Gastroesophageal sphincter (tissue), 4 donors: ENCODE measurements at regions not wholly inside any gene's neighbourhood (a gene's known extent, or its start where the extent isn't known, plus 50 kb on each side); places are given as distances from the start of the nearest gene placed in this dataset.

ENCODE experiments used
- ATAC-seq: fragments of 150-250 bp; one replicate; pipeline ENCODE4 v1.9.1; 2016; ENCODE audit warnings: mild to moderate bottlenecking, moderate library complexity
- H3K27ac ChIP-seq, 4 donors: fragments of 200-600 bp; sonication (generic) in 3 of 4; 1 replicate in 3 of 4; 2 replicates in 1 of 4; pipeline ENCODE4 v1.5.1; 2016 to 2019
- H3K27me3 ChIP-seq: fragments of 200-600 bp; sonication (generic); one replicate; pipeline ENCODE4 v1.5.1; 2019
- H3K36me3 ChIP-seq, 2 donors: fragments of 200-600 bp; sonication (generic); one replicate each; pipeline ENCODE4 v1.5.1; 2019; ENCODE audit warnings: control low read depth in 1 of 2
- H3K4me1 ChIP-seq, 3 donors: fragments of 200-600 bp; sonication (generic); 1 replicate in 2 of 3; 2 replicates in 1 of 3; pipeline ENCODE4 v1.5.1; 2016 to 2019; ENCODE audit warnings: control low read depth in 2 of 3
- H3K4me3 ChIP-seq, 2 donors: fragments of 200-600 bp; sonication (generic); one replicate each; pipeline ENCODE4 v1.5.1; 2019; ENCODE audit warnings: mild to moderate bottlenecking in 1 of 2, moderate library complexity in 1 of 2
- H3K9me3 ChIP-seq, 3 donors: fragments of 200-600 bp; sonication (generic); one replicate each; pipeline ENCODE4 v1.5.1; 2017 to 2019; ENCODE audit warnings: control low read depth in 2 of 3
- EP300 ChIP-seq: sonication (generic); formaldehyde crosslinking; IDR thresholded peaks from one replicate; pipeline ENCODE4 v1.6.1; 2017; ENCODE audit warnings: antibody characterized with exemption, mild to moderate bottlenecking
- POLR2A ChIP-seq, 2 donors: fragments of 450-650 bp; IDR thresholded peaks; one replicate each; pipeline ENCODE4 v1.6.1; 2017; ENCODE audit warnings: antibody characterized with exemption in 2 of 2, mild to moderate bottlenecking in 2 of 2, moderate library complexity in 1 of 2
- POLR2AphosphoS5 ChIP-seq: sonication (generic); formaldehyde crosslinking; IDR thresholded peaks from one replicate; pipeline ENCODE4 v1.6.1; 2017; ENCODE audit warnings: antibody characterized with exemption
- WGBS, 2 donors: methylation state at CpG; one replicate each; pipeline ENCODE4 v1.1.5; 2018; ENCODE audit warnings: low coverage in 1 of 2; 5-methylcytosine and 5-hydroxymethylcytosine counted together
- TF ChIP-seq, protein P1 (sequence below), 4 experiments: fragments of 200-600 bp in 2 of 4; fragments of 450-650 bp in 2 of 4; sonication (generic) in 1 of 4; IDR thresholded peaks; one replicate each; pipeline ENCODE4 v1.5.1; 2017 to 2019; ENCODE audit warnings: antibody characterized with exemption in 4 of 4, mild to moderate bottlenecking in 2 of 4, moderate library complexity in 2 of 4

DNA sequence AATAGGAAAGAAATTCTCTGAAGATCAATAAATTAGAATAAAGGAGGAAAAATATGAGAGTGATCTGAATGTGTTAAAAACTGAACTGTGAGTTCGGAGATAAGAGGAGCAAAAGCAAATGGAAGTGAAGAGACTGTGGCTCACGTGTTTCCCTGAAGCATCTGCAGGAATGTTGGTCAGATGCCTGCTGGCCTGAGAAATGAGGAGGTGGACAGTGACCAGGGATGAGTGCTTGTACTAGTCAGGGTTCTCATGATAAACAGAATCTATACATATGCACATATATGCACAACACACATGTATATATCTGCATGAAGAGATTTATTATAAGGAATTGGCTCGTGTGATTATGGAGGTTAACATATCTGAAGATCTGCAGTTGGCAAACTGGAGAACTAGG, 103.4 kb upstream of the TIAM1 start:
- 25 to 37% methylated on average over 3 of the region's 3 CpGs for WGBS, 2 donors
- Histone ChIP-seq H3K27me3 (no peaks in the 10 kb centered on the region), H3K4me3 (no peak overlapping the region), H3K36me3 (no peaks in the 10 kb centered on the region), H3K4me1 (no peaks in the 10 kb centered on the region), H3K27ac (no peak overlapping the region), H3K9me3 (no peaks in the 10 kb centered on the region)
- no peak for TF ChIP-seq POLR2AphosphoS5
- no peak for TF ChIP-seq POLR2A (IDR thresholded peaks at IDR 0.05)
- no peak for TF ChIP-seq EP300
- TF ChIP-seq, protein P1, sequence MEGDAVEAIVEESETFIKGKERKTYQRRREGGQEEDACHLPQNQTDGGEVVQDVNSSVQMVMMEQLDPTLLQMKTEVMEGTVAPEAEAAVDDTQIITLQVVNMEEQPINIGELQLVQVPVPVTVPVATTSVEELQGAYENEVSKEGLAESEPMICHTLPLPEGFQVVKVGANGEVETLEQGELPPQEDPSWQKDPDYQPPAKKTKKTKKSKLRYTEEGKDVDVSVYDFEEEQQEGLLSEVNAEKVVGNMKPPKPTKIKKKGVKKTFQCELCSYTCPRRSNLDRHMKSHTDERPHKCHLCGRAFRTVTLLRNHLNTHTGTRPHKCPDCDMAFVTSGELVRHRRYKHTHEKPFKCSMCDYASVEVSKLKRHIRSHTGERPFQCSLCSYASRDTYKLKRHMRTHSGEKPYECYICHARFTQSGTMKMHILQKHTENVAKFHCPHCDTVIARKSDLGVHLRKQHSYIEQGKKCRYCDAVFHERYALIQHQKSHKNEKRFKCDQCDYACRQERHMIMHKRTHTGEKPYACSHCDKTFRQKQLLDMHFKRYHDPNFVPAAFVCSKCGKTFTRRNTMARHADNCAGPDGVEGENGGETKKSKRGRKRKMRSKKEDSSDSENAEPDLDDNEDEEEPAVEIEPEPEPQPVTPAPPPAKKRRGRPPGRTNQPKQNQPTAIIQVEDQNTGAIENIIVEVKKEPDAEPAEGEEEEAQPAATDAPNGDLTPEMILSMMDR (IDR thresholded peaks at IDR 0.05) = no peak
- ATAC-seq = peak; percentile 34

DNA sequence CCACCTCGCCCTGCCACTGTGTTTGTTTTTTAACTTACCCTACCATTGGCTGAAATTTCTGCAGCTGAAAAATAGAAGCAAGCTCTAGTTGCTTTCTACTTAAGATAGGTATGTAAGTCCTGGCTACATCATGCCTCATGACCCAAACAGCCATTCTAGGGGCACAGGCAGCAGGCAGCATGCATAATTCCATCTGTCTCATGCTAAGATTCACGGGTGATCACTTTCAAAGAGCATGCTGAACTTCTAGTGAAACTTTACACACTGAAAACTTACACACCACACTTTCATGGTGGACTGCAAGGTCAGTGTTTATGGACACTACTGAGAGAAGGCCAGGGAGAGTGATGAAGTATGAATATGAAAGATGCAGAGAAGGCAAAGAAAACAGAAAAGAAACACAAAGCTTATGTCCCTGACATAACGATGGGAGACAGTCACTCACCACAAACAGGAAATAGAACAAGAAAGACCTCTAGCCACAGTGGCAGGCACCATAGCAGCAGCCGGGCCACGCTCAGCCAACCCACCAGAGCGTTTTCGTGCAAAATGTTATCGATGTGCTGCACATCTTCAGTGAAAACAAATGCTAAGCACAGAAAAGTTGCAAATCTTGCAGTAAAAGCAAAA, 102.3 kb upstream of the TIAM1 start:
- no peak for ATAC-seq
- H3K4me3 ChIP-seq = no peak overlapping the region
- no peak for TF ChIP-seq POLR2AphosphoS5
- peaks cover 0 to 5% (median 0%) of the 10 kb centered on the region in 3 donors for H3K9me3 ChIP-seq
- 50 to 83% methylated on average over 7 of the region's 8 CpGs for WGBS, 2 donors
- no peaks in the 10 kb centered on the region for H3K36me3 ChIP-seq
- no peaks in the 10 kb centered on the region for H3K4me1 ChIP-seq
- H3K27ac ChIP-seq = no peak overlapping the region
- no peaks in the 10 kb centered on the region for H3K27me3 ChIP-seq

DNA sequence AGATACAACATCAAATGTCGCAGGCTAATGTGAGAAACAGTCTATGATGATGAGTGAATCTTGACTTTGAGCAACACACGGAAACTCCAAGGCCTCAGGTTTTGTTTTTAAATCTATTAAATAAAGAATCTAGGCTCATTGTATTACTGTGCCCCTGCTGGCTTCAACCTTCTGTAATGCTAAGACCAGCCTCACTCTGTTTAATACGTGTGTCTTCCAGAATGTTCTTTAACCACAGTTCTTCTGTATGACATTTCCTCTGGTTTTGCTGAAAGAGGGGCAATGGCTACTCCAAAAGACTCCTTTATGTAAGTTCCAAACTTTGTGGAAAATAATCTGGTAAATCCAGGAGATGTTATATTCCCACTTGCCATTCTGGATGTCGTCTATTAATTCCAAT, 101.1 kb upstream of the TIAM1 start:
- Histone ChIP-seq H3K27me3 (no peaks in the 10 kb centered on the region), H3K36me3 (no peaks in the 10 kb centered on the region), H3K4me3 (no peak overlapping the region), H3K4me1 (no peaks in the 10 kb centered on the region), H3K9me3 (peaks cover 0 to 17% (median under 1%) of the 10 kb centered on the region in 3 donors), H3K27ac (no peak overlapping the region)
- TF ChIP-seq POLR2AphosphoS5 (no peak), EP300 (no peak), POLR2A (IDR thresholded peaks at IDR 0.05) (no peak)
- TF ChIP-seq, protein P1 (IDR thresholded peaks at IDR 0.05) = no peak
- no peak for ATAC-seq
- WGBS, 2 donors = 74 to 94% methylated on average over 3 to 4 of the region's 4 CpGs

DNA sequence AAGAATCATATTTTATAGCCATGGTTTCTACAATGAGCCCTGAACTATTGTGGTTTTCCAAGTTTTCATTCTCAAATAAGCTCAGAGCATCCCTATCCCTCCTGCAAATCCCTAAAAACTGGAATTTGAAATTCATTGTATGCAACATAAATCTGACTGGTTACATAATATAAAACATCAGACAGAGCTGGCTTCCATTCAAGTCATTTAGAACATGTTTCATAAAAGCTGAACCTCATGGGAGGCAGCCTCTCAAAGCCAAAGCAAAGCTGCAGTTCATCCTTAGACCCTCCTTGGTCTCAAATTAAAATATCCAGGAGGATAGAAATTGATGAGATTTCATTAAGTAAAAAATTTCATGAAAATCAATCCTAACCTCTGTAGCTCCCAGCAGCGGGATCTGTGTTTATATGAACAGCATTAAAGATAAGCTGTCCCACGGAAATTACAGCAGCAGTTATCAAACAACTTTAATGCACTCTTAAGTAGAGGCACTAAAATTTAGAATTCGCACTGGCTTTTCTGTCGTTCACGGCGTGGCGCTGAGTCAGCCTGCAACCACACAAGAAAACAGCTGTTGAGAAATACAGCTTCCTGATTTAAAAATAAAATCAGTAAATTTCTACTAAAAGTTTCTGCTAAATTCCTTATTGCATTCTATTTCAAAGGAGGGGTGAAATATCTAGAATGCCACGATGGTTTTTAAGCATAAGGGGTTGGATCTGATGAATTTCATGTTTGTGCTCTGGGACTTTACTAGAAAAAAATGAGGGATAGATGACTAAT, 99.9 kb upstream of the TIAM1 start:
- no peak overlapping the region for H3K27ac ChIP-seq
- no peak overlapping the region for H3K4me3 ChIP-seq
- WGBS, 2 donors = 37 to 41% methylated on average over 8 of the region's 8 CpGs
- H3K9me3 ChIP-seq = peaks cover 0 to 21% (median 2%) of the 10 kb centered on the region in 3 donors
- no peaks in the 10 kb centered on the region for H3K4me1 ChIP-seq
- H3K27me3 ChIP-seq = no peaks in the 10 kb centered on the region
- H3K36me3 ChIP-seq = no peaks in the 10 kb centered on the region
- TF ChIP-seq POLR2AphosphoS5 (no peak), POLR2A (IDR thresholded peaks at IDR 0.05) (no peak), EP300 (no peak)
- TF ChIP-seq, protein P1 (IDR thresholded peaks at IDR 0.05) = no peak
- ATAC-seq = no peak

DNA sequence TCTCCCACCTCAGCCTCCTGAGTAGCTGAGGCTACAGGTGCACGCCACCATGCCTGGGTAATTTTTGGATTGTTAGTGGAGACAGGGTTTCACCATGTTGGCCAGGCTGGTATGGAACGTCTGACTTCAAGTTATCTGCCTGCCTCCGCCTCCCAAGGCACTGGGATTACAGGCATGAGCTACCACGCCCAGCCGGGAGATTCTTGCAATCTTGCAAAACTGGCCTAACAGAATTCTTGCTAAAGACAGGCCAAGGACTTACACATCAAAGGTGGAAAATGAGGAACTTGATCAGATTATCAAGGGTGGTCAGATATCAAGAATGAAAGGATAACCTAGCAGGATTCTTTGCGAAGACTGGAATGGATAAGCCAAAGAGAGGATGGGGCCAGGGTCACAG, 98.3 kb upstream of the TIAM1 start:
- Histone ChIP-seq H3K4me1 (no peaks in the 10 kb centered on the region), H3K27me3 (no peaks in the 10 kb centered on the region), H3K4me3 (no peak overlapping the region), H3K9me3 (peaks cover 0 to 21% (median 2%) of the 10 kb centered on the region in 3 donors), H3K36me3 (no peaks in the 10 kb centered on the region), H3K27ac (no peak overlapping the region)
- 94 to 100% methylated on average over 1 of the region's 6 CpGs for WGBS, 2 donors
- no peak for TF ChIP-seq POLR2A (IDR thresholded peaks at IDR 0.05)
- no peak for TF ChIP-seq POLR2AphosphoS5
- no peak for ATAC-seq

DNA sequence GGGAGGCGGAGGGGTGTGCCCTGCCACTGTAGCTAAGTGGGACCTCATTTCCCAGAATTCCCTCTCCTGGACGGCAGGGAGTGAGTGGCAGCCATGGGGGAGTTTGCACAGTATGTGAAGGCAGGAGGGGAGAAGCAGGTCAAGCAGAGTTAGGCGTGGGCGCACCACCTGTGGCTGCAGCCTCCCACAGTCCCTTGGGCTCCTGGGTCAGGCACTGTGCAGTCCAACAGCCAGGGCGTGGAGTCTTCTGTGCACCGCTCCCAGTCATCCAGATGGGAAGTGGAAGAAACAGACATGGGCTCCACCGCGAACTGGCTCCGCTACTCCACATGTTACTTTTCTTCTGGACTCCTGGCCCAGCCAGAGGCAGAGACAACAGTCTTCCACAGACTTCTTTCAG, 85.4 kb upstream of the TIAM1 start:
- no peaks in the 10 kb centered on the region for H3K4me1 ChIP-seq
- TF ChIP-seq, protein P1 (IDR thresholded peaks at IDR 0.05) = no peak
- TF ChIP-seq EP300 = no peak
- no peak for TF ChIP-seq POLR2AphosphoS5
- TF ChIP-seq POLR2A (IDR thresholded peaks at IDR 0.05) = no peak
- H3K27me3 ChIP-seq = no peaks in the 10 kb centered on the region
- no peaks in the 10 kb centered on the region for H3K36me3 ChIP-seq
- no peak overlapping the region for H3K27ac ChIP-seq
- no peaks in the 10 kb centered on the region for H3K9me3 ChIP-seq
- WGBS, 2 donors = 68 to 76% methylated on average over 3 to 4 of the region's 9 CpGs
- no peak overlapping the region for H3K4me3 ChIP-seq
- peak; percentile 36 for ATAC-seq
